HG02763 (cell line): ENCODE measurements at regions not wholly inside any gene's neighbourhood (a gene's known extent, or its start where the extent isn't known, plus 50 kb on each side); places are given as distances from the start of the nearest gene placed in this dataset.
"Not testable (repeated sequence)": the region's sequence is repeated elsewhere in the genome, so short reads cannot be mapped to it uniquely, and the experiment has no call there.

Source experiments
- ATAC-seq: cut with Tn5 transposase; IDR thresholded peaks from one replicate; pipeline ENCODE4 v1.9.1; 2021; ENCODE audit warnings: mild to moderate bottlenecking, moderate library complexity; ENCODE audit not compliant: unreplicated experiment

DNA sequence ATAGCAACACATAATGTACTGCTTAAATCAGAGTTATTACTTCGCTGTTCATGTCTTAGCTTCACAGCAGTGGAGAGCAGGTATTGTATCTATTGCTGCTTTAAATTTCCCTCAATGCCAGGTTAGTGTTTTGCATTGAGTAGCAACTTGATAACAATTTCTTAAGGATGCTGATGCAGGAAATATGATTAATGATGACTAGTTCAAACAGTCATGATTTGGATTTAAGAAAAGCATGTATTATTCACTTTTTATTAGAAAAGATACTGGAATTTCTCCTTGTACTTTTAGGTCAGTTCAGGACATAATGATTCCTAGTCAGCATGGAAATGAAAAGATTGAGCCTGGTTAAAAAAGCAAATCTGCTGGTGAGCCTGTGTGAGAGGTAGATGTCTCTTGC lies 67.2 kb upstream of the ARHGAP29 start:
- ATAC-seq: no peak

DNA sequence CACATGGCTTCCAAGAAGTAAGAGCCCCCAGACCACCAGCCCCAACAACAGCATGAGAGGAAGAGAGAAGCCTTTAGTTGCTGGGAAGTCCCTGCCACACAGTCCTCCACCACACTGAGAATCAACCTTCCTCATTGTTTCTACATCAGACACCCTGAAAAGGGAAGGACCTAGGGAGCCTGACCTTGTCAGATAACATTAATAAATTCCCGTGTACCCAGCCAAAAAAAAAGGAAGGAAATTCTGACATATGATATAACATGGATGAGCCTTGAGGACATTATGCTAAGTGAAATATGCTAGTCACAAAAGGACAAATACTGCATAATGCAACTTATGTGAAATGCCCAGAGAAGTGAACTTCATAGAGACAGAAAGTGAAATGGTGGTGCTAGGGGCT lies 65.6 kb upstream of the ARHGAP29 start:
- no peak for ATAC-seq

DNA sequence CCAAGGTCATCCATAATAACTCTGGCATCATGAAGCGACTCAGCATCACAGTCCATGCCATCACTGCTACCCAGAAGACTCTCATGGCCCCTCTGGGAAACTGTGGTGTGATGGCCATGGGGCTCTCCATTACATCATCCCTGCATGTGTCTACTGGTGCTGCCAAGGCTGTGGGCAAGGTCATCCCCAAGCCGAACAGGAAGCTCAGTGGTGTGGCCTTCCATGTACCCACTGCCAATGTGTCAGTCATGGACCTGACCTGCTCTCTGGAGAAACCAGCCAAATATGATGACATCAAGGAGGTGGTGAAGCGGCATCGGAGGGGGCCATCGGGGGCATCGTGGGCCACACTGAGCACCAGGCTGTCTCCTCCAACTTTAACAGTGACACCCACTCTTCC lies 65.1 kb upstream of the ARHGAP29 start:
- ATAC-seq: no peak

DNA sequence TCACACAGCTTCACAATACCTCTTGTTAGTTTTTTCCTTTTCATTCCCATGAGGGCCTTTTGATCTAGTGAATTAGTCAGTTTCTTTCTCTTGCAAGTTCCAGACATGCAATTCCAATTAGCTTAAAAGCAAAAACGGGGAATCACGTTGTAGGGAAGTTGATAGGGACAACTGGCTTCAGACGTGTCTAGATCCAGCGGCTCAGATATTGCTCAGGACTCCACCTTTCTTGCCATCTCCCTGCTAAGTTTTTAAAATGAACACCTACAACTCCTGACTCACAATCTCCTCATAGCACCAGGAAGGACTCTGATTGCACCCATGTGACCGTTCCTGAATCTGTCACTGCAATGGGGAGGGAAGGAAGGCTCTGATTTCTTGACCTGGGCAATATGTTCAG lies 63.8 kb upstream of the ARHGAP29 start:
- no peak for ATAC-seq

DNA sequence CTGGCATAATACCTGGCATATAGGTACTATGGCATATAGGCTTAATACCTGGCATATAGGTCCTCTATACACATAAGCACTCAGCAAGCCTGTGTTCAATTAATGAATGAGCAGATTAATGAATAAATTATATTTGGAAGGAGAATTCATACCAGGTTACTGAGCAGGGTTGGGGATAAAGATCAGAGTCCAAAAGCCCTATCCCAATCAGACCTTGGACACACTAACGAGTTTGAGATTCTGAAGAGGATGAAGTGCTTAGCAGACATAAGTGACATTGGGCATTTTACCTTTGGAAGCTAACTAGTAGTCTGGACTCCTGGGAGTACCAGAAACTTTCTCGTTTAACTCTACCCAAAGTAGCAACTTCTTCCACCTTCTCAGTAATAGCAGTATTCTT lies 63.3 kb upstream of the ARHGAP29 start:
- ATAC-seq: no peak

DNA sequence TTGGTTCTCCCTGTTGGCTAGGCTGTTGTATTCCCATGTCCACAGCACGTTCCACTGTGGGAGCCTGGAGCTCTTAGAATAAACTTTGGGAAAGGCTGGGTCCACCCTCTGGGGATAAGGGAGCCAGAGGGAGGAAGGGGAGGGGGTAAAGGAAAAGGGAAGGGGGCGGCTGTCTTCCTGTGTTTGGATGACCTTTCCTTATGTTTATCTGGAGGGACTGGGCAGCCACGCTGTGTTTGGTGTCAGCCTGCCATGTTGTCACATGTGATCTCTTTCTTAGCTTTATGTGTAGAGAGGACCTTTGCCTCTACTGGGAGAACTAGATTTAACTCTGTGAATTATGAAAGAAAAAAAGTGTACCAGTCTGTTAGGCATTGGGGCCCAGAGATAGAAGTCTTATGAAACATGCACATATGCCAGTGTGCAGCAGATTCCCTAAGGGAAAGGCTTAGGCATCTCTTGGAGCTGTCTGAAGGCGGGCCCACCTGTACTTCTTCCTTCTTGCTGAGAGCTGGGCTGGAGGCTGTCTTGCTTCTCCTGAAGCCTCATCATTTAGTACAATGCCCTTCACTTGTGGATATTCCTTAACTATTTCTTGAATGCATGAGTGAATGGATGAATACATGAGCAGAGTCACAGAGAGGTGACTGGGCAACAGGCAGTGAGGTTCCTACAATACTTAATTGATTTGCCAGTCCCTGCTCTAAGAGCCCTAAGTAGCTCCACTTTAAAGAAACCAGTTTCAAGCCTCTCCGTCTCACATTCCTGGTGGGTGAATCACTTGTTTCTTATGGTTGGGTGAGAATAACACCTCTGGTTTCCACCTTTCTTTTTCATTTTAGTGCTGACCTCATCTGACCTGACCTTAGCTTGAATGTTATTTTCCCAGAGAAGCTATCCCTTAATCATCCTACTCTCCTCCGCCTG lies 62.5 kb upstream of the ARHGAP29 start:
- ATAC-seq: no peak

DNA sequence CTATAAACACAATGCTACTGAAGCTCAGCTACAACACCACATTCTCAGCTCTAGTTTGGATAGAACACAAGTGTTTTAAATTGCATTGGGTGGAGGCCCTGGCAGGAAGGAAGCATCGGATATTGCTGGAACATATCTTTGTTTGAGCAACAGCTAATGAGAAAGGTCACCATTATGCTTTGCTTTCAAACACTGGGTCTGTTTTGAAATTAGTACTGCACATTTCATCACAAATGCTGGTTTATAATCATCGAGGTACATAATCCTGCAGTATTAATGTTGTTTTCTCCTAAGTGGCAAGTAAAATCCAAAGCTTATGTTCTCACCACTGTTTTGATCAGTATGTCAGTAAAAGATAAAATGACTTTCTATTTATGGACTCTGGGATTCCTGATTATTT lies 61.5 kb upstream of the ARHGAP29 start:
- no peak for ATAC-seq

DNA sequence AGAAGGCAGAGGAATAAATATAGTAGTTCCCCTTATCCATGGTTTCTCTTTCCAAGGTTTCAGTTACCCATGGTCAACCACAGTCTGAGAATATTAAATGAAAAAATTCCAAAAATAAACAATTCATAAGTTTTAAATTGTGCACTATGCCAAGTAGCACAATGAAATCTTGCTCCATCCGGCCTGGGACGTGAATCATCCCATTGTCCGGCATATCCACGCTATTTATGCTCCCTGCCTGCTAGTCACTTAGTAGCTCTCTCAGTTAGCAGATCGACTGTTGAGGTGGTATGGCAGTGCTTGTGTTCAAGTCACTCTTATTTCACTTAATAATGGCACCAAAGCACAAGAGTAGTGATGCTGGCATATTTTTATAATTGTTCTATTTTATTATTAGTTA lies 58.6 kb upstream of the ARHGAP29 start:
- no peak for ATAC-seq

DNA sequence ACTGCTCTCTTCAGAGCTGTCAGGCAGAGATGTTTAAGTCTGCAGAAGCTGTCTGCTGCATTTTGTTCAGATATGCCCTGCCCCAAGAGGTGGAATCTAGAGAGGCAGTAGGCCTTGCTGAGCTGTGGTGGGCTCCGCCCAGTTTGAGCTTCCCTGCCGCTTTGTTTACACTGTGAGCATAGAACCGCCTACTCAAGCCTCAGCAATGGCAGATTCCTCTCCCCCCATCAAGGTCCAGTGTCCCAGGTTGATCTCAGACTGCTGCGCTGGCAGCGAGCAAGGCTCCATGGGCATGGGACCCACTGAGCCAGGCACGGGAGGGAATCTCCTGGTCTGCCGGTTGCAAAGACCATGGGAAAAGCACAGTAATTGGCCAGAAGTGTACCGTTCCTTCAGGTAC lies 55.6 kb upstream of the ARHGAP29 start:
- not testable (repeated sequence) for ATAC-seq

DNA sequence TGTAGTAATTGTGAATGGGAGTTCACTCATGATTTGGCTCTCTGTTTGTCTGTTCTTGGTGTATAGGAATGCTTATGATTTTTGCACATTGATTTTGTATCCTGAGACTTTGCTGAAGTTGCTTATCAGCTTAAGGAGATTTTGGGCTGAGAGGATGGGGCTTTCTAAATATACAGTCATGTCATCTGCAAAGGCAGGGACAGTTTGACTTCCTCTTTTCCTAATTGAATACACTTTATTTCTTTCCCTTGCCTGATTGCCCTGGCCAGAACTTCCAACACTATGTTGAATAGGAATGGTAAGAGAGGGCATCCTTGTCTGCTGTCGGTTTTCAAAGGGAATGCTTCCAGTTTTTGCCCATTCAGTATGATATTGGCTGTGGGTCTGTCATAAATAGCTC lies 51.9 kb upstream of the ARHGAP29 start:
- ATAC-seq: not testable (repeated sequence)
